IPS-18c (cell line): ENCODE measurements at regions not wholly inside any gene's neighbourhood (a gene's known extent, or its start where the extent isn't known, plus 50 kb on each side); places are given as distances from the start of the nearest gene placed in this dataset.

Experiments used
- H3K4me3 ChIP-seq: 2 replicates; pipeline ENCODE4 v1.7.0; 2013; ENCODE audit warnings: low read depth, mild to moderate bottlenecking, low read length, moderate library complexity; ENCODE audit not compliant: insufficient read depth
- H3K9me3 ChIP-seq: one replicate; pipeline ENCODE4 v1.6.1; 2013; ENCODE audit warnings: mild to moderate bottlenecking, low read length, moderate library complexity; ENCODE audit not compliant: control insufficient read depth, insufficient read depth

- Histone ChIP-seq H3K9me3 (no peaks in the 10 kb centered on the region), H3K4me3 (no peak overlapping the region)
These were observed 198.8 kb downstream of the EFNB2 start for GRCh38 chr13:106336668-106337067.

GRCh38 chr13:106332621-106333020 is 202.8 kb downstream of the EFNB2 start:
- H3K9me3 ChIP-seq, result no peaks in the 10 kb centered on the region
- no peak overlapping the region for H3K4me3 ChIP-seq

GRCh38 chr13:106331116-106331515 is 204.3 kb downstream of the EFNB2 start:
- Histone ChIP-seq H3K9me3 (no peaks in the 10 kb centered on the region), H3K4me3 (no peak overlapping the region)

- no peaks in the 10 kb centered on the region for H3K9me3 ChIP-seq
- no peak overlapping the region for H3K4me3 ChIP-seq
These were observed 205.5 kb downstream of the EFNB2 start for GRCh38 chr13:106329941-106330340.

- Histone ChIP-seq H3K4me3 (no peak overlapping the region), H3K9me3 (peaks cover 14% of the 10 kb centered on the region)
These were observed 208.7 kb downstream of the EFNB2 start for GRCh38 chr13:106326751-106327150.

GRCh38 chr13:106324444-106324843 is 211.0 kb downstream of the EFNB2 start:
- Histone ChIP-seq H3K9me3 (peaks cover 17% of the 10 kb centered on the region), H3K4me3 (no peak overlapping the region)

- peaks cover 17% of the 10 kb centered on the region for H3K9me3 ChIP-seq
- H3K4me3 ChIP-seq, result no peak overlapping the region
These were observed 212.8 kb downstream of the EFNB2 start for GRCh38 chr13:106322628-106323027.

GRCh38 chr13:106318941-106319411 is 216.5 kb downstream of the EFNB2 start:
- peaks cover 19% of the 10 kb centered on the region for H3K9me3 ChIP-seq
- no peak overlapping the region for H3K4me3 ChIP-seq

GRCh38 chr13:106314417-106314816 is 221.0 kb downstream of the EFNB2 start:
- H3K9me3 ChIP-seq, result peaks cover 2% of the 10 kb centered on the region
- H3K4me3 ChIP-seq, result no peak overlapping the region

GRCh38 chr13:106311004-106311403 is 224.5 kb downstream of the EFNB2 start:
- Histone ChIP-seq H3K4me3 (no peak overlapping the region), H3K9me3 (no peaks in the 10 kb centered on the region)

- no peak overlapping the region for H3K4me3 ChIP-seq
- no peaks in the 10 kb centered on the region for H3K9me3 ChIP-seq
These were observed 225.1 kb downstream of the EFNB2 start for GRCh38 chr13:106310291-106310865.

GRCh38 chr13:106306748-106307277 is 228.6 kb downstream of the EFNB2 start:
- no peaks in the 10 kb centered on the region for H3K9me3 ChIP-seq
- no peak overlapping the region for H3K4me3 ChIP-seq

GRCh38 chr13:106302843-106303242 is 232.6 kb downstream of the EFNB2 start:
- Histone ChIP-seq H3K4me3 (no peak overlapping the region), H3K9me3 (no peaks in the 10 kb centered on the region)

GRCh38 chr13:106302011-106302410 is 233.5 kb downstream of the EFNB2 start:
- no peak overlapping the region for H3K4me3 ChIP-seq
- no peaks in the 10 kb centered on the region for H3K9me3 ChIP-seq

GRCh38 chr13:106299621-106300020 is 235.8 kb downstream of the EFNB2 start:
- Histone ChIP-seq H3K9me3 (no peaks in the 10 kb centered on the region), H3K4me3 (no peak overlapping the region)

GRCh38 chr13:106297283-106297682 is 238.2 kb downstream of the EFNB2 start:
- no peaks in the 10 kb centered on the region for H3K9me3 ChIP-seq

GRCh38 chr13:106296723-106297122 is 238.7 kb downstream of the EFNB2 start:
- H3K9me3 ChIP-seq, result no peaks in the 10 kb centered on the region
- no peak overlapping the region for H3K4me3 ChIP-seq

More at GRCh38 chr13:106297283-106297682, 238.2 kb downstream of the EFNB2 start:
- no peak overlapping the region for H3K4me3 ChIP-seq

GRCh38 chr13:106295971-106296370 is 239.5 kb downstream of the EFNB2 start:
- H3K4me3 ChIP-seq, result no peak overlapping the region
- no peaks in the 10 kb centered on the region for H3K9me3 ChIP-seq

GRCh38 chr13:106291006-106291405 is 244.5 kb downstream of the EFNB2 start:
- Histone ChIP-seq H3K4me3 (no peak overlapping the region), H3K9me3 (no peaks in the 10 kb centered on the region)
